PC-3 (cell line): ENCODE measurements at regions not wholly inside any gene's neighbourhood (a gene's known extent, or its start where the extent isn't known, plus 50 kb on each side); places are given as distances from the start of the nearest gene placed in this dataset.

Experiments used
- ATAC-seq: fragments of 200-7000 bp; cut with Tn5 transposase; 2 replicates; pipeline ENCODE4 v1.9.1; 2020; ENCODE audit warnings: mild to moderate bottlenecking, moderate library complexity
- BruUV-seq: library from RNA; stranded (reverse); fragments of 400-500 nt; replicated peaks from 2 replicates; lab custom pipeline; 2021; lab: Mats Ljungman, UMichigan
- CTCF ChIA-PET: fragments of 300-600 bp; sonication (Branson Sonifier 250); formaldehyde crosslinking; loops from one replicate; lab custom pipeline; 2022; ENCODE audit warnings: antibody characterized with exemption; lab: Charles Lee
- POLR2A ChIA-PET: fragments of 300-600 bp; sonication (Branson Sonifier 250); formaldehyde crosslinking; loops from one replicate; lab custom pipeline; 2022; ENCODE audit warnings: antibody characterized with exemption; ENCODE audit not compliant: unreplicated experiment; lab: Charles Lee
- DNase-seq: peaks from one replicate; pipeline ENCODE4 v3.0.0-alpha.2; 2015
- H2AFZ ChIP-seq: fragments of 300-600 bp; sonication (generic); 2 replicates; pipeline ENCODE4 v1.6.0; 2016; ENCODE audit warnings: antibody characterized with exemption, low read length
- H3F3A ChIP-seq: fragments of 300-600 bp; sonication (generic); one replicate; pipeline ENCODE4 v1.6.0; 2017; ENCODE audit warnings: antibody characterized with exemption, low read length, control low read depth, mild to moderate bottlenecking; ENCODE audit not compliant: unreplicated experiment
- H3K27ac ChIP-seq: fragments of 300-600 bp; sonication (generic); 2 replicates; pipeline ENCODE4 v1.5.1; 2016; ENCODE audit warnings: mild to moderate bottlenecking, low read length
- H3K27me3 ChIP-seq: fragments of 300-600 bp; sonication (generic); 2 replicates; pipeline ENCODE4 v1.6.1; 2016; ENCODE audit warnings: low read length, mixed read lengths
- H3K36me3 ChIP-seq: fragments of 300-600 bp; sonication (generic); 2 replicates; pipeline ENCODE4 v1.6.1; 2016; ENCODE audit warnings: low read depth, mixed run types, low read length, mixed read lengths
- H3K4me1 ChIP-seq: fragments of 300-600 bp; sonication (generic); 2 replicates; pipeline ENCODE4 v1.5.1; 2016; ENCODE audit warnings: low read length; ENCODE audit not compliant: insufficient read depth
- H3K4me2 ChIP-seq: fragments of 300-600 bp; sonication (generic); 2 replicates; pipeline ENCODE4 v1.6.0; 2016; ENCODE audit warnings: low read length
- H3K4me3 ChIP-seq: fragments of 300-600 bp; sonication (generic); 2 replicates; pipeline ENCODE4 v1.5.1; 2016; ENCODE audit warnings: mild to moderate bottlenecking, low read length, mixed read lengths
- H3K79me2 ChIP-seq: fragments of 300-600 bp; sonication (generic); 2 replicates; pipeline ENCODE4 v1.6.1; 2017; ENCODE audit warnings: low read length, mixed read lengths
- H3K9ac ChIP-seq: fragments of 300-600 bp; sonication (generic); 2 replicates; pipeline ENCODE4 v1.6.0; 2016; ENCODE audit warnings: mild to moderate bottlenecking, low read length
- H3K9me2 ChIP-seq: fragments of 300-600 bp; sonication (generic); replicated peaks from 2 replicates; pipeline ENCODE4 v1.6.1; 2016; ENCODE audit warnings: mixed run types, low read length, mixed read lengths
- H3K9me3 ChIP-seq: fragments of 300-600 bp; sonication (generic); 2 replicates; pipeline ENCODE4 v1.6.1; 2016; ENCODE audit warnings: low read length, mixed read lengths
- H4K20me1 ChIP-seq: fragments of 300-600 bp; sonication (generic); 2 replicates; pipeline ENCODE4 v1.6.1; 2016; ENCODE audit warnings: low read length, mixed read lengths
- CTCF ChIP-seq: fragments of 300-600 bp; sonication (generic); conservative IDR thresholded peaks from 2 replicates; pipeline ENCODE4 v1.5.1; 2017; ENCODE audit warnings: antibody characterized with exemption, low read depth, mild to moderate bottlenecking, low read length
- EZH2 ChIP-seq: fragments of 300-600 bp; sonication (generic); IDR thresholded peaks from one replicate; pipeline ENCODE4 v1.6.1; 2017; ENCODE audit warnings: antibody characterized with exemption, mild to moderate bottlenecking, low read length; ENCODE audit not compliant: unreplicated experiment
- EZH2phosphoT487 ChIP-seq: fragments of 300-600 bp; sonication (generic); IDR thresholded peaks from 2 replicates; pipeline ENCODE4 v1.6.1; 2018; ENCODE audit warnings: mild to moderate bottlenecking, antibody characterized with exemption, low read length, borderline replicate concordance
- intact Hi-C: fragments of 100-400 bp; cut with micrococcal nuclease; formaldehyde crosslinking; loops from 2 replicates; pipeline ENCODE4 v1.9.0; 2023

GRCh38 chr10:65787571-65787970 lies 1138.3 kb upstream of the LRRTM3 start:
- Histone ChIP-seq H3K9me3 (no peaks in the 10 kb centered on the region), H3F3A (no peaks in the 10 kb centered on the region), H3K4me1 (no peaks in the 10 kb centered on the region), H3K9ac (no peak overlapping the region), H3K9me2 (no peaks in the 10 kb centered on the region), H3K27ac (no peak overlapping the region), H3K4me2 (no peak overlapping the region), H3K36me3 (no peaks in the 10 kb centered on the region), H2AFZ (no peak overlapping the region), H3K79me2 (no peaks in the 10 kb centered on the region), H4K20me1 (no peaks in the 10 kb centered on the region), H3K27me3 (no peaks in the 10 kb centered on the region), H3K4me3 (no peak overlapping the region)
- intact Hi-C loops, result no loop called here
- ChIA-PET POLR2A (no interaction called here), CTCF (no interaction called here)
- TF ChIP-seq CTCF (no peak), EZH2 (no peak), EZH2phosphoT487 (no peak)
- BruUV-seq, result no TSS peak
- ATAC-seq, result peak; percentile 40
- no peak for DNase-seq

GRCh38 chr10:65788271-65788670 lies 1137.6 kb upstream of the LRRTM3 start:
- DNase-seq, result no peak
- Histone ChIP-seq H3K4me1 (no peaks in the 10 kb centered on the region), H3F3A (no peaks in the 10 kb centered on the region), H3K9me3 (no peaks in the 10 kb centered on the region), H2AFZ (no peak overlapping the region), H3K36me3 (no peaks in the 10 kb centered on the region), H3K79me2 (no peaks in the 10 kb centered on the region), H3K9ac (no peak overlapping the region), H3K4me3 (no peak overlapping the region), H3K27me3 (no peaks in the 10 kb centered on the region), H3K9me2 (no peaks in the 10 kb centered on the region), H3K27ac (no peak overlapping the region), H3K4me2 (no peak overlapping the region), H4K20me1 (no peaks in the 10 kb centered on the region)
- TF ChIP-seq CTCF (no peak), EZH2phosphoT487 (no peak), EZH2 (no peak)
- ChIA-PET CTCF (no interaction called here), POLR2A (no interaction called here)
- no peak for ATAC-seq
- intact Hi-C loops, result no loop called here
- no TSS peak for BruUV-seq

- Histone ChIP-seq H3K4me1 (no peaks in the 10 kb centered on the region), H2AFZ (no peak overlapping the region), H3K36me3 (no peaks in the 10 kb centered on the region), H3K4me3 (no peak overlapping the region), H3K27ac (no peak overlapping the region), H3F3A (no peaks in the 10 kb centered on the region), H3K9me2 (no peaks in the 10 kb centered on the region), H4K20me1 (no peaks in the 10 kb centered on the region), H3K4me2 (no peak overlapping the region), H3K79me2 (no peaks in the 10 kb centered on the region), H3K27me3 (no peaks in the 10 kb centered on the region), H3K9me3 (no peaks in the 10 kb centered on the region), H3K9ac (no peak overlapping the region)
- DNase-seq (no peak), ATAC-seq (no peak)
- ChIA-PET POLR2A (interaction anchor here (0.6 kb wide), 1 partner anchor 106 kb away, joined by 3 read pairs; no protein-coding TSS in a partner anchor), CTCF (no interaction called here)
- BruUV-seq, result no TSS peak
- intact Hi-C loops, result loop anchor here (5.0 kb wide), 1 partner anchor 590 kb away; no protein-coding TSS in a partner anchor
- TF ChIP-seq EZH2 (no peak), EZH2phosphoT487 (no peak), CTCF (no peak)
Observed at GRCh38 chr10:65791979-65792378, 1133.9 kb upstream of the LRRTM3 start.
